HuH-7 (cell line): ENCODE measurements at regions not wholly inside any gene's neighbourhood (a gene's known extent, or its start where the extent isn't known, plus 50 kb on each side); places are given as distances from the start of the nearest gene placed in this dataset.

Experiments used
- DNase-seq: peaks from one replicate; pipeline ENCODE4 v3.0.0; 2011; ENCODE audit warnings: low spot score

DNA sequence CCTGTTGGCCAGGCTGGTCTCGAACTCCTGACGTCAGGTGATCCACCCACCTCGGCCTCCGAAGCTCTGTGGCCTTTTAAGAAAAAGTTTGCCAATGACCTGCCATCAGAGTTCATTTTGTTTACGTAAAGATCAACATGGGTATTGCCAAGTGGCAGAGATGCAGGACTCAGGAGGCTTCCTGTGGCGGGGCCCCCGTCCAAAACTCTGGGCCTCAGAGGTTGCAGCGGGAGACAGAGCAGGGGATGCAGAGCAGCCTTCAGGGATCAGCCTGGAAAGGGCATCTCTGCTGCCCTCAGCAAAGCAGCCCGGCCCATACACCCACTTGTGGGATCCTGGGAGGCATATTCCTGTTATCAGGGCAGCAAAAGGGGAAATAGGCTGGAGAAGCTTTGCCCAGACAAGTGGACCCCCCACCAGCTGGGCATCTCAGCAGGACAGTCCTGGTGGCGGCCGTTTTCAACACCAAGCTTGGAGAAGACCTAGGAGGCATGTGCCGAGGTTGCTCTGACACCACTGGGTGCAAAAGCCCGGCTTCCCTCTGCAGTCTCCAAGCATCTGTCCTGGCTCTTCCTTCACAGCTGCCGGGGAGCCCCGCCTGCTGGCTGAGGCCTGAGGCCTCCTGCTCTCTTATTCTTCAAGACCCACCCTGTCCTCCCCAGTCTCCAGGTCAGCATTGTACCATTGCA lies 1152.4 kb downstream of the BRD1 start:
- no peak for DNase-seq

DNA sequence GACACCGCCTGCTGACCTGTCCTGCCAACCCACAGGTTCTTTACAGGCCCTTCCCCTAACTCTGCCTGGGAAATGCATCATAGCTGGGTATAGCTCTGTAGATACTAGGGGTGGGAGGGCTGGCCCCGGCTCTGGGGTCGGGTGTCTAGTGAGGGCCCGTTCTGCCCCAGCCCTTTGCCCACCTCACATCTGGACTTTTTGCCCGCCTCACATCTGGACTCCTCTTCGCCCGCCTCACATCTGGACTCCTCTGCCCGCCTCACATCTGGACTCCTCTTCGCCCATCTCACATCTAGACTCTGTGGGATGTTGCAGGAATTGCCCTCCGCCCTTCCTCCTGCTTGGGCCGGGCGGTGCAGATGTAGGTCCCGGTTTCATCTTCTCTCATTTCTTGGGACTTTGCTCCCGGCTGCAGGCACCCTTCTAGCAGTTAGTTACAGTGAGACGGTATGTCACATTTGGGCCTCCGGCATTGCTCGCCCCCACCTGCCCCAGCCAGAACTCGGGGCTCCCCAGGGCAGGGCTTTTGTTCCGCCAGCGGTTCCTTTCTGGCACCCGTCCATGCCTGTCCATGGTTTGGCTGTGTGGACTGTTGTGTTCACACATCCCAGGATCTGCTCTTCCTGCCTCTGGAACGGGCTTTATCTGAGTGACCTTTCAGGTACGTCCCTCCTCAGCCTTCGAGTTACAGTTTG lies 1153.7 kb downstream of the BRD1 start:
- DNase-seq, result no peak

DNA sequence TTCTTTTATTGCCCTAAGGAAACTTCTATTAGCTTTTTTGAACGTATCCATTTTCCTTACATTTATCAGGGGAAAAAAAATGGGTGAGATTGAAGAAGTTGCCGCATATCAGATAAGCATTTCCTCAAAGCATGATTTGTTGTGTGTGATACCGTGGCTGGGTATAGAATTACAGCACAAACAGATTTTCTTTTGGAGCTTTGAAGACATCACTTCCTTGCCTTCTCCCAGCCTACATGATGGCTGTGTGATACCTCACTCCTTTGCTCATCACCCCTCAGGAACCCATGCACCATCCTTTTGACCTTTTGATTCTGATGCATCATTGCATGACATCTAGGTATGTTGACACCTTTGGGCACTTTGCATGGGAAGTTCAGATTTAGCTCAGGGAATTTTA lies 1155.3 kb downstream of the BRD1 start:
- no peak for DNase-seq

DNA sequence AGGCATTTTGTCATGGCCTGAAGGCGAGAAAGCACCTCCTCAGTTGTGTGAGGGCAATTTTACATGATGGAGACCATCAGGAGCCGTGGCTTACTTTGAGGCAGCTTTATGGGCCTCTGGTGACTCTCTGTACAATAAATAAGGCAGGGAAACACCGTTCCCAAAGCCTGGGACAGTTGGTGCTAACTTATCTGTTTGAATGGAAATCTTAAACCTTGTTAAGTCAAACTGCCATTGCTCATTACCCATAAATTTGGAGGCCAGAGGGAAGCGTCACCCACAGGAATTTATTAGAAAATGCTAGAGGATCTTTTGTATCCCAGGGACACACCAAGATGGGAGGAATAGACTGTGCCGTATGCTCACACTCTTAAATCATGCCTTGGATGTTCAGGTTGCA lies 1156.9 kb downstream of the BRD1 start:
- DNase-seq, result no peak

DNA sequence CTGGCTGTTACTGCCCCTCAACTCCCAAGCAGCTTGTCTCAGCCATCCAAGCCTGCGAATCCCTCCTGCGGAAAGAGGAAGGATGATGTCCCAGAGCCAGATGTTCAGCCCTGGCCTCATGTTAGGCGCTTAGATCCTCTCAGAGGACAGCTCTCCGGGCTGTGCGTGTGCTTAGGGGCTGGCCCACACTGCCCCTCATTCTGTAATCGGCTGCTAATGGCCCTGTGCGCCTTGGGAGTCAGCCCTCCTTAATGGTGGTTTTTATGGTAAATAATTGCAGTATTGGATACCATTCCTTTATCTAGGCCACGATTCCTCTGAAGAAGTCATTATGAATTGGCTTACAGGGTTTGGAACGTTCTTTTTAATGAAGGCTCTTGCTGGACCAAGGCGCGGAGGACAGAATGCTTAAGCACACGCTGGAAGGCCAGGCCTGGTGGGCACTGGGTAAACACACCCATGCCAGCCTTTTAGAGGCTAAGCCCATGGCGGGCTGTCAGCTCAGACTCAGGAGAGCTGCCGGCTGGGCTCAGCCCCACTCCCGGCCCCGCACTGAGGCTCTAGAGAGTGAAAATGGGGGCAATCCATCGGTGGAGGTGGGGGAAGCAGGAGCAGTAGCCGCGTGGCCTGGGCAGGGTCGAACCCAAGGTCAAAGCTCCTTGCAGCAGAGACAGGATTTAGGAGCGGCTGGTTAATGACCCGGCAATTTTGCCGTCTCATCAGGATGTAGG lies 1157.5 kb downstream of the BRD1 start:
- DNase-seq, result no peak

DNA sequence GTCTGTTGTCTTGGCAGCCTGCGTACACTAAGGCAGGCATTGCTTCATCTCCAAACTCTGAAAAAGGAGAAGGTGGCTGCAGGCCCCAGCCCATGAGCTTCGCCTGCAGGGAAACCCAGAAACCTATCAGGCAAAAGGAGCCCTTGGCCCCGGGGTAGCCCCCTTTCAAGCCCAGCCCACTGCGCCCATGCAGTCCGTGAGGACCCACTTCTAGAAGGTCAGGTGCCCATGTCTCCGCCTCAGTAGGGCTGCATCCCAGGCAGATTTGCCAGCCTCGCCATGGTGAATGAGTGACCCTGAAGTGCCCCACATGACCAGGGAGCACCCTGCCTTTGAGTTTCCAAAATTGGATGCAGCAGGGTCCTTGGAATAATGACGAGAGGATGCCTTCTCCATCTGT lies 1158.4 kb downstream of the BRD1 start:
- DNase-seq, result no peak

DNA sequence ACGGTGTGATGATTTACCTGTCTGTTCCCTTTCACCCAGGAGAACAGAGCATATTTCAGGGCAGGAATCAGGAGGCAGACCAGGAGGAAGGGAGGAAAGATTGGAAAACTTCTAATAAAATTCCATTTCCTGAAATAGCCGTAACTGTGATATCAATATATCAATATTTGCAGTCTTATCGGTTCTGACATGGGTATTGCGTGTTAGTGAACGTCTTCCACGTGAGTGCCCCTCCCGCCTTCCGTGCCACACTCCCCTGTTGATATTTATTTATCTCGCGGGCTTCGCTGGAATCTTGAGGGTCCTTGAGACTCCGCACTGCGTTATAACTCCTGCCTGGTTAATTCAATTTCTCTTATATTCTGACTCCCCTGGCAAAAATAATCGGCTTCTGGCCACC lies 1160.4 kb downstream of the BRD1 start:
- DNase-seq, result no peak

DNA sequence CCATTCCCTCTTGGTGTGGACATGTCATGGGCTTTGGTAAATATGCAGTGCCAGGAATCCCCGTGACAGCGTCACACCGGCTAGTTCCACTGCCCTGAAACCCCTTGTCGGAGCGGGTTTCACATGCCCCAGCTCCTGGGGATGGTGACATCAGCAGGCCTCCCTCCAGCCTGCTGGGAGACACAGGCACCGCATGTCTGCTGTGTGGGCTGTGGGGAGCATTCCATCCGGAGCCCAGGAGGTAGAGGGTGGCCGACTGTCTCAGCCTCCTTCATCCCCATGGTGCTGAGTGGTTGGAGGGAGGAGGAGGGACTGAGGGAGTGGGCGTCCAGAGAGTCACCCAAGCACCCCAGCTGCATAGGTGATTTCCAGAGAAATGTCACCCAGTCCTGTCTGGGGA lies 1161.1 kb downstream of the BRD1 start:
- DNase-seq, result no peak

DNA sequence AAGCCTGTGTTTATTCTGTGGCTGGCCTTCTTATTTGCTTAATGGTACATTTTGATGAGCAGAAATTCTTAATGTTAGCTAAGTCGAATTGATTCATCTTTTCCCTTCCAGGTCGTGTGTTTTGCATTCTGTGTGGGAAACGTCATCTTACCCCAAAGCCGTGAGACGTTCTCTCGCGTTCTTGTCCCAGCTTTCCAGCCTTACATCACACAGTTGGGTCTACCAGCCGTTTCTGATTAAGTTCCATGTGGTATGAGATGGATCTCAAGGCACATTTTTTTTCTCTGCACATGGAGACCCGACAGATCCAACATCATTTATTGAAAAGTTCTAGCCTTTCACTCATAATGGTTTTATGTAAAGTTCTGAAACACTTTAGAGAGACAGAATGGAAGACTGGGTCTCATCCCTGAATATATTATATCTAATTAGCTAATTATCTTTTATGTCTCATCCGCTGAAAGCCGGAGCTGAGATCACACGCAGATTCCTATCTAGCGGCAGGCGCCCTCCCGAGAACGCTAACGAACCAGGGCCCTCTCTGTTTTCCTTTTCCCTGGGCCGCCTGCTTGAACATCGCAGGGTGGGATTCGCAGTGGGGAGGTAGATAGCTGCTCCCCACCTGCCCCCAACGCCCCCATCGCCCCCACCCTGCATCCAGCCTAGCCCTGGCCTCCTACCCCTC lies 1162.2 kb downstream of the BRD1 start:
- DNase-seq, result no peak

DNA sequence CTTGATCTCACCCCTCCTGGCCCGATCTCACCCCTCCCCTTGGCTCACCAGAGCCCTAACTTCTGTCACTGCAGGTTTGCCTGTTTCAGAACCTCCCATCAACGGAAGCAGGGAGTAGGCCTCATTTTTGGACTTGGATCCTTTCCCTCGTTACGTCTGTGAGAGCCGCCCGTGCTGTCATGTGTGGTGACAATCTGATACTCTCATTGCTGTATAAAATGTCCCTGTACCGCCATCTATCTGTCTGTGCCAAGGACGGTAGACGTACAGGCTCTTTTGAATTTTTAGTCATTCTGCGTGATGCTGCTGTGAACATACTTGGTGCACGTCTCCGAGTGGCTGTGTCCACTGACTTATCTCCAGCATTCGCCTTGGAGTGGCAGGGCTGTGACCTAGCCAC lies 1163.1 kb downstream of the BRD1 start:
- DNase-seq, result no peak

DNA sequence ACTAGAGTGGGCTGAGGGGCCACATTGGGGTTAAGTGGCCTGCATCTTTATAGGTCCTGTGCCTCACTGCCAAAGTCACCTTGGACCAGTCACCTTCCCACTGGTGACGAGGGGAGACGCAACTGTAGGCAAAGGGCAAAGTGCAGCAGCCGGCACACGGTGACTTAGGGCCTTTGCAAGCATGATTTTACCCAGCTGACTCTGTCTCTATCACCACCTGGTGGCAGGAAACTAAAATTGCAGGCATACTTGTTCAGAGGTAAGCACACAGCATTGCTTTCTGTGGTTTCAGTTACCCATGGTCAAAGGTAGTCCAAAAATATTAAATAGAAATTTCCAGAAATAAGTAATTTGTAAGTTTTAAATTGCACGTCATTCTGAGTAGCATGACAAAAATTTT lies 1164.4 kb downstream of the BRD1 start:
- DNase-seq, result no peak

DNA sequence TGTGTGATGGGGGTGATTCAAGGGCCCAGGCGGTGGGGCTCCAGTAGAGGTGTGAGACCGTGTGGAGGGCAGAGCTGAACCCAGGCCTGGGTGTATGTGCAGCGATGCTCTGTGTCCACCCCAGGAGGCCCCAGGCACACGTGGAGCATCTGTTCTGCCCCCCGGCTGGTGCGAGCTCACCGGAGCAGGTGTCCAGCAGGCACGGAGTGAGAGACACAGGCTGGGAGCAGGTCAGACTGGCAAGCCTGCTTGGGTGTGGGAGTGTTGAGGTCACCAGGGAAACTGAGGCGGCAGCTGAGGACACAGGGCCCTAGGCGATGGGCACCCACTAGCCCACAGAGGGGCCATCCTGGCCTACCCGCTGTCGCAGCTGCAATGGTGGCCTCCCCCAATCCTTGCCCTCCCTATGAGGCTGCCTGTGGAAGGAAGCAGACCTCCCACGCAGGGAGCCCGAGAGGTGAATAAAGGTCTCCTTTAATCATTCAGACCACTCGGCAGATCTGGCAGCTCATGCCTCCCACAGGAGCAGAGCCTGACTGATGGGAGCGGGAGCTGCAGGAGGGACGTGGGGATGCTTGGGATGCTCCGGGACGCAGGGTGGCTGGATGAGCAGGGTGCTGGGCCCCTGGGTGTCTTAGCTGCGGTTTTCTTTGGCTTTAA lies 1165.1 kb downstream of the BRD1 start:
- no peak for DNase-seq

DNA sequence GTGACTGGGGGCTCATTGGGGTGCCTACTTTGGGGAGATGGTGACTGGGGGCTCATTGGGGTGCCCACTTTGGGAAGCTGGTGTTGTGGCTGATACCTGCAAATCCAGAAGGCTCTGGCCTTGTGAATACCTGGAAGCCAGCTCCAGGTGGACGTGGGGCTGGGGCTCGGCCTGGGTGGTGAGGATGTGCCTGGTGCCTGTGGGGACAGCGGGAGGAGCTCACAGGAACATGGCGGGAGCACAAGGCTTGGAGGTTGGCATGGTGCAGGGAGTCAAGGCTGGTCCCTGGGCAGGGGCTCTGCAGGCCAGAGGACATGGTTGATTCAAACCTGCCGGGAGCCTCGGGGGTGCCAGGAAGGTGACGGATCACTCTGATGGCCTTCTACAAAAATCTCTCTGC lies 1165.7 kb downstream of the BRD1 start:
- no peak for DNase-seq

DNA sequence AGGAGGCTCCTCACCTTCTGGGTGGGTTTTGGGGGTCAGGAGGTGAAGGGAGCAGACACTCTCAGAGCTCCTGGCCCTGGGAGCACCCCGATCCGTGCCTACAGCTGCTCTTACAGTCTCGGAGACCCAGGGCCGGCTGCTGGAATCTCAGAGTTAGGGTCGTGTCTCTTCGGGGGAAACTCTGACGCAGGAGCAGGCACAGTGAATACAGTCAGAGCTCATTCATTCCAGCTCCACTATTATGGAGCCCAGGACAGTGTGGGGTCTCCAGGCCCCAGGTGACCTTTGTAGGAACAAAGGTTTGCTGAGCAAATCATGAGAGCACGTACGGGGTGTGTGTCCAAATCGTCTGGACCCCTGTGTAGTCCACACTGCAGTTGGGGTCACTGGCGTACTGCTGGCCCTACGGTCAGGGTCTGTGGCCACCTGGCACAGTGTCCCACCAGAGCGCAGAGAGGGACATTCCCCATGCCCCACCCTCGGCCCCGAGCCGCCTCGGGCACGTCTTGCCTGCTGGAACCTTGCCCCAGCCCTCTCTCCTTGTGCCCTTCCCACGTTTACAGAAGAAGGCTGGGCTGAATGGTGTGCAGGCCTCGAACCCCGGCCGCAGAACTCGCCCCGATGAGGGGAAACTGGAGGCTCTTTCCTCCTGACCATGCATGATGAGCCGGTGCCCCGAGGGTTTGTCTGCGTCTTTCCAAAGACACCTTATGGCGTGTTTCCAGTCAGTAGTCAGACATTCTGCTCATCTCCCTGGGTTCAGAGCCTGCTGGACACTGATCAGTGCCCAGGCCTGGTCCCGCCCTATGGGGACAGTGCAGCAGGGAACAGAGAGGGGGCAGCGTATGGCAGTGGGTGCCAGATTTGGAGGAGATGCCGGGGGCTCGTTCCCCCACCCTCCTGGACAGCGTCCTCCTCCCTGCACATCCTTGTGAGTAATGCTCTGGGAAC lies 1166.6 kb downstream of the BRD1 start:
- no peak for DNase-seq

DNA sequence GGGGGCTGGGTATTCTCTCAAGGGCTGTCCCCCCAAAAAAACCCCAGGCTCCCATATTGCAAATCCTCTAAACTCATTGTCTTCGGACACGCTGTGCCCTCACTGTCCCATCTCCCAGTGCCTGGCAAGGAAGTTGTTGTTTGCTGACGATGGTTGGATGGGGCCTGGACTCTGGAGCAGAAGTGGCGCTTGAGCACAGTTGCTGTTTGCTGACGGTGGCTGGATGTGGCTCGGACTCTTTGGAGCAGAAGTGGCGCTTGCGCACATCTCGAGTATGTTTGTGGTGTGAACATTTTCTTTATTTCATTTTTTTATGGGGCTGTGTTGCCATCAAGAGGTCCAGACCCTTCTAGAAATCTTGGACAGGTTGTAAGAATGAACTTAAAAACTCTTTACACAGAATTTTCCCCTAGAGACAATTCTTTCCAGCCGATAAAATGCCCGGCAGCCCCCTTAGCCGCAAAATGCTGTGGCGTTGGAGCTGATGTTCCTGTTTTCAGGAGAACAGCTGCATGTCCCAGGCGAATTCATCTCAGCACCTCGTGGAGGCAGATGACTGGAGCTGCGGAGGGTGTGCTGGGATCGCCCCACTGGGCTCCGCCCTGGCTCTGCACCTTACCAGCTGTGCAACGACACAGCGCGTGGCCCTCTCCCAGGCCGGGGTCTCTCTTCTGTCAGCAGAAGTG lies 1167.4 kb downstream of the BRD1 start:
- no peak for DNase-seq

DNA sequence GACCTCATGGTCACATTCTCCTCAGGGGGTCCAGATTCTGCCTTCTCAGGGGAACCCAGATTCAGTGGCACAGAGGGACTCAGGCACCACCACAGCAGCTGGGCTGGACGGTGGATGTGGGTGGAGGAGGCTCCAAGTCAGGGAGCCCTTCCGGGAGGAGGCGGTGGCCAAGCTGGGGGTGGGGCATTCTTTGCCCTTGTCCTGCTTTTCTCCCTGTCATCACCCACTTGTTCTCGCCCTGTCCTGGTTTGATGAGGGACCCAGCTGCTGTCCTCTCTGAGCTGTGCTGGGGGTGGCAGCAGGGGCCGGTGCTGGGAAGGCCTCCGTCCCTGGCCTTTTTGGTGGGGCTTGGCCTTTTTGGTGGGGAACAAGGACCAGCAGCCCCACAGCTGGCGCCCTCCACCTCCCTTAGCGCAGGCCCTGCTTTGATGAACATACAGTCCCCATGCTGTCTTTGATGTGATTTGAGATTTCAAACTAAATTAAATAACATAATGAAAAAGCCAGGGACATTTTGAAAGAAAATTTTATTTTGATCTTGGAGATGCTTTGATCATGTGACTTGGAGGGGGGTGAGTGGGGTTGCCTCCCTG lies 1168.2 kb downstream of the BRD1 start:
- no peak for DNase-seq

DNA sequence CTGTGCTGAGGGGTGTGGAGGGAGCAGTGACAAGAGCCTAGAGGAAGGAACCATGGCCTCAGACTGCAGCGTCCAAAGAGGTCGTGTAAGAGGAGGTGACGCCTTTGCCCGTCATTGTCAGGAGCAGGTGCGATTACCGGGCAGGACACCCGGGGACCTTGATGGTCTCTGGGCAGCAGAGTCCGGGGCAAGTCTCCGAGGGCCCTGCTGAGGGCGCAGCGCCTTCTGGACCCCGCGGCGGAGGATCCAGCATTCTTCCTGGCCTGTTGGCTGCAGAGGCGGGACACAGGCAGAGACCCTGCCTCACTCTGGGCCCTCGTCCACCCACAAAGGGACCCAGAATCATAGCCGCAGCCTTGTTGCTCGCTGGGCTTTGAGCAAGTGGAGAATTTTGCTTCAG lies 1168.8 kb downstream of the BRD1 start:
- no peak for DNase-seq

DNA sequence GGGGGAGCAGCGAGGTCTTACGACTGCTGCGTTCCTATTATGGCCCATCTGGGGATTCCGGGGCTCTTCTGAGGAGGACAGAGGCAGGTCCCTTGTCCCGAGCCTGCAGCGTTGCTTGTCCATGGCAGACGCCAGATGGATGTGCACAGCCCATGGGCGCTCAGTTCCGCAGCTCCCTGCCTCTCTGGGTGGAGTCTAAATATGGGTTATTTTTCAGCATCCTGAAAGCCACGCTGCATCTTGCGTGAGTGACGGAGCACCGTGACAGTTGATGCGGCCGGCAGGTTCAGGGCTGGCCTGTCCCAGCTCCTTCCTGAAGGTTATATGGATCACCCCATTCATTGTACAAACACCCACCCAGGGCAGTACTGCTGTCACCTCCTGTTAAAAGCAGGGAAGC lies 1169.4 kb downstream of the BRD1 start:
- no peak for DNase-seq

DNA sequence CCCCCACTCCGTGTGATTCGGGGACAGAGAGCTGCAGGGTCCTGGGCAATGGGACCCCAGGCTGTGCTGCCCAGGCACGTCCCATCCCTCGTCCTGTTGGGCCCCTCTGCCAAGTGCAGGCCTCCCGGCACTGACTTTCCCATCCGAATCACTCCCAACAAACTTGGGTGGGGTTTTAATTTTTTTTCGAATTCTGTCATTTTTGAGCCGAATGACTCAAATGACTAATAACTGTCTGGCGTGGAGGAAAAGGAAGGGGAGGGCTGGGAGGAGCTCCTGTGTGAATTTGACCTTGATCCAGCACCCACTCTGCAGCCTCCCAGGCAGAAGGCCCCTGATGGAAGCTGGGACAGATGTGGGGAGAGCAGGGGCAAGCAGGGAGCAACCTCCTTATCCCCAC lies 1173.2 kb downstream of the BRD1 start:
- no peak for DNase-seq

DNA sequence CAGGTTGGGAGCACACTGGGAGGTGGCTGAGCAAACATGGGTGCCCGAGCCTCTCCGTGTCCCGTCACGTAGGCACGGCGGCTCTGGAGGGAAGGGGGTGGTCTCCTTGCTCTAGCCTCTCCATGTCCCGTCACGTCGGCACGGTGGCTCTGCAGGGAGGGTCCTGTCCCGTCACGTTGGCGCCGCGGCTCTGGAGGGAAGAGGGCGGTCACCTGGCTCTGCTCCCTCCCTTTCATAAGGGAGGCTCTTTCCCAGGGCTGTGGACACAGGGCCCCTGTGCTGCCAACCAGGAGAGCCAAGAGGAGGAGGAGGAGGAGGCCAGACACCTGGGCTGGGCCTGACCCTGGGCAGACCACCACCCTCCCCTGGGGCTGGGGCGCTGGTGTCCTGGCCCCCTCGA lies 1173.7 kb downstream of the BRD1 start:
- no peak for DNase-seq
